GM19328 (cell line): ENCODE measurements at regions not wholly inside any gene's neighbourhood (a gene's known extent, or its start where the extent isn't known, plus 50 kb on each side); places are given as distances from the start of the nearest gene placed in this dataset.
"Not testable (repeated sequence)": the region's sequence is repeated elsewhere in the genome, so short reads cannot be mapped to it uniquely, and the experiment has no call there.

ENCODE experiments used
- ATAC-seq: cut with Tn5 transposase; IDR thresholded peaks from one replicate; pipeline ENCODE4 v1.9.1; 2021; ENCODE audit warnings: mild to moderate bottlenecking, moderate library complexity; ENCODE audit not compliant: unreplicated experiment

GRCh38 chr4:149048451-149049143, 606.4 kb upstream of the NR3C2 start:
- ATAC-seq: no peak

DNA sequence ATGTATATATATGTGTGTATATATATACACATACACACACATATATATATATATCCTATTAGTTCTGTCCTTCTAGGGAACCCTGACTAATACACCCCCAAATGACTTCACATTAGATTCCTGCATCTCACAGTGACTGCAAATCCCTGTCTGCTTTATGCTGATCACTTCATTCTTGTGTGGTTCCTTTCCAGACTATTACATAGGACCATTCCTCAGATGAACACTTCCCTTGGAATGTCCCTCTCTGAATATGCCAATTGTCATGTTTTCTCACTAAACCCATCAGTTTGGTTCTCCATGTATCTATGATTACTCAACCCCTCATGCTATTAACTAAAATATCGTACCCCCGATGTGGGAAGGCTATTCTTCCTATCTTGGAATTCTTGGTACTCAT, 605.2 kb upstream of the NR3C2 start:
- ATAC-seq: no peak

DNA sequence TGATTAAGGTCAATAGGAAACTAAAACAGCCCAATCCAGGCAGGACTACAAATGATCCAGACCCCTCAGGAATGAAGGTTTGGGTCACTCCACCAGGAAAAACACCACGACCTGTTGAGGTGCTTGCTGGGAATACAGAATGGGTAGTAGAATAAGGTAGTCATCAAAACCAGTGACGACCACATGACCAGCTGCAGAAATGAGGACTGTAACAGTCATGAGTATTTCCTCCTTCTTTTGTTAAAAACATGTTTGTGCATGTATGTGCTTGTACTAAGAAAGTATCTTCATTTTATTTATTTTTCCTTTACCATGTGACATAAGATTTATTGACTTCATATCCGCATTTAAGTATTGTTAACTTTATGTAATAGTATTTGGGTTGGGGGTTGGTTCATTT, 603.5 kb upstream of the NR3C2 start:
- ATAC-seq: no peak

DNA sequence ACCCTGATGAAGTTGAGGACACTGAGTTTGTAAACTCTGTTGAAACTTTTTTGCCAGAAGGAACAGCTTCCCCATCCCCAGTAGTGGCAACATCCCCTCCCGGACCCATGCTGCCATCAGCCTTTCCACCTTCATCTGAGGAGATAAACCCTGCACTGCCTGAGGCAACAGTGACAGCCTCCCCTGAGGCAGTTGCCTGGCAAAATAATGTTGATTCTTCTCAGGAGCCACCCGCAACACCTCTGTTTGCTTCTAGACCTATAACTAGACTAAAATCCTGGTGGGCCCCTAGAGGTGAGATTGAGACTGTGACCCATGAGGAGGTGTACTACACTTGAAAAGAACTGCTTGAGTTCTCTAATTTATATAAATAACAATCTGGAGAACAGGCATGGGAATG, 597.6 kb upstream of the NR3C2 start:
- not testable (repeated sequence) for ATAC-seq

DNA sequence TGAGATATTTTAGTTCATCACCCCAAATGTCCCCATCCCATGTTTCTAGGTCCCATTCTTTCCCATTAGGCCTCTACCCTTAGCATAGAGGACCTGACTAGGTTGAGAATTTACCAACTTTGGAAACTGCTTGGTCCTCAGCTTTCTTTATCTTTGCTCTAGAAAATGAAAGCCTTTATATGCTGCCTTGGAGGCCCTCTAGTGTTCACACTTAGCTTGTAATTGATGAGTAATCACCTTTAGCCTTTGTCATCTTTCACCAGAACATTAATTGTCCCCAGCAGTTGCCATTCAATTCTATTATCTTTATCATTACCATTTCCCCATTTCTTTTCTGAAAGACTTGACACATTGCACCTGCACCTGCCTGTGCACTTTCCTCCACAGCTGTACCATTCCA, 589.2 kb upstream of the NR3C2 start:
- no peak for ATAC-seq

GRCh38 chr4:149029056-149029651, 586.9 kb upstream of the NR3C2 start:
- no peak for ATAC-seq

DNA sequence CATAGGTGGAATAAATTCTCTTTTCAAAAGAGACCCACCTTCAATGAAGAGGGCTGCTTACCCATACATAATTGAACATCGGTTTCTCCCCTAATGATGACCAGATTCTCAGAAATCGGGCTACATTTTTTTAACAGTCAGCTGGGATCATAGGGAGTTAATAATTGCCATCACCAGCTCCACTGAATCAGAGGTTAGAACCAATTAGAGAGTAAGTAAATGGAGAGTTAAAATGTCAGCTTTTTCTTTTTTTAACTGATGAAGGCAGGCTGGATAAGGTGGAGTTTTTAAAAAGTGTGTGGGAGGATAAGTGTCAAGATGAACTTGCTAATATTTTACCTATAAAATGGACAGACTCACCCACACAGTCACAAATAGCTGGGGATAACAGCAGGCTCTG, 584.5 kb upstream of the NR3C2 start:
- no peak for ATAC-seq

DNA sequence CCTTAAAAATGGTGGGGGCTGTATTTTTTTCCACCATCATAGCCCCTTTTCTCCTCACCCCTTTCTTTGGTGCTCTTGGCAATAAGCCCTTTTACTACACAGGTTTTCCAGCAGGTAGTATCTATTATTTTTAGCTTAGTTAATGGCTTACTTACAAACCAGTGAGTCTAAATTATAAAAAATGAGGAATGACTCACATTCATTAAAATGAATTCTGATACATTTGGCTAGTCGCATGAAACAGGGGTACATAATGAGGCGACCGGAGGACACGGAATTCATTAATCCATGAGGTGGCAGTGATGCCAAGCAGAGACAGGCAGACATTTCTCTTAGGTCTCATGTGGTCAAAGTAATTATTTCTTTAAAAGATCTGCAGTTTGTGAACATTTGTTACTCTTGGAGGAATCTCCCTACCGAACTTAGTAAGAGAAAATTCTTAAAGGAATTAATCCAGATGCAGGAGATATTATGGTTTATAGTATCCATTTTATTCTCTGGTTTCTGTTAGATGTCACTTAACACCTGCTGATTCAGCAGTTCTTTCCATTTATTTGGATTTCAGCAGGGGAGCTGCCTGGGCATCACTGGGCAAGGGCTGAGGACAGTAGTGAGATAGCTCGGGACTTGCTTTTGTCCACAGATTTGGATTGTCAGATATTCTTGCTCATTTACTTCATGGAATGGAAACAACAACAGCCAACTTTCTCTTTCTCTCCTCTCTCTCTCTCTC, 575.0 kb upstream of the NR3C2 start:
- no peak for ATAC-seq

GRCh38 chr4:149009223-149009622, 567.0 kb upstream of the NR3C2 start:
- ATAC-seq: no peak

- no peak for ATAC-seq
Observed at GRCh38 chr4:149008415-149009025, 566.3 kb upstream of the NR3C2 start.

DNA sequence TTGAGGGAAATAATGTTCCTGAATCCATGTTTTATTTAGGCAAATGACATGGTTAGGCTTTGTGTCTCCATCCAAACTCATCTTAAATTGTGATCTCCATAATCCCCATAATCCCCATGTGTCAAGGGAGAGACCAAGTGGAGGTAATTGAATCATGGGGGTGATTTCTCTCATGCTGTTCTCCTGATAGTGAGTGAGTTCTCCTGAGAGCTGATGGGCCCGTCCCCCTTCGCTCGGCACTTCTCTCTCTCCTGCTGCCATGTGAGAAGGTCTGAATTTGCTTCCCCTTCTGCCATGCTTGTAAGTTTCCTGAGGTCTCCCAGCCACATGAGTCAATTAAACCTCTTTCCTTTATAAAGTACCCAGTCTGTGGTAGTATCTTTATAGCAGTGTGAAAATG, 563.0 kb upstream of the NR3C2 start:
- ATAC-seq: no peak

GRCh38 chr4:148999924-149000323, 557.7 kb upstream of the NR3C2 start:
- ATAC-seq: no peak

DNA sequence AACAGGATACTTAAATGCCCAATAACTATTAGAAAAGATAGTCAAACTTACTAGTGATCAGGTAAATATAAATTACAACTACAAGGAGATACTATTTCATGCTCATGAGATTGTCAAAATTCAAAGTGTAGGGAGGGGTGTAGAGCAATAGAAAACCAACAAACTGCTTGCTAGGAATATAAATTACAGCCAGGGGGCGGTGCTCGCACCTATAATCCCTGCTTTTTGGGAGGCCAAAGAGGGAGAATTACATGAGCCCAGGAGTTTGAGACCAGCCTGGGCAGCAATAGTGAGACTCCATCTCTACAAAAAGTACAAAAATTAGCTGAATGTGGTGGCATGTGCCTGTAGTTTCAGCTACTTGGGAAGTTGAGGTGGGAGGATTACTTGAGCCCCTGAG, 556.5 kb upstream of the NR3C2 start:
- ATAC-seq: no peak

- no peak for ATAC-seq
Observed at GRCh38 chr4:148986951-148987350, 544.7 kb upstream of the NR3C2 start.

GRCh38 chr4:148984951-148985350, 542.7 kb upstream of the NR3C2 start:
- no peak for ATAC-seq

GRCh38 chr4:148982200-148982599, 540.0 kb upstream of the NR3C2 start:
- ATAC-seq: no peak

- ATAC-seq: no peak
Observed at GRCh38 chr4:148980782-148981480, 538.7 kb upstream of the NR3C2 start.

GRCh38 chr4:148978301-148978700, 536.1 kb upstream of the NR3C2 start:
- ATAC-seq: no peak

GRCh38 chr4:148975464-148975863, 533.2 kb upstream of the NR3C2 start:
- no peak for ATAC-seq

DNA sequence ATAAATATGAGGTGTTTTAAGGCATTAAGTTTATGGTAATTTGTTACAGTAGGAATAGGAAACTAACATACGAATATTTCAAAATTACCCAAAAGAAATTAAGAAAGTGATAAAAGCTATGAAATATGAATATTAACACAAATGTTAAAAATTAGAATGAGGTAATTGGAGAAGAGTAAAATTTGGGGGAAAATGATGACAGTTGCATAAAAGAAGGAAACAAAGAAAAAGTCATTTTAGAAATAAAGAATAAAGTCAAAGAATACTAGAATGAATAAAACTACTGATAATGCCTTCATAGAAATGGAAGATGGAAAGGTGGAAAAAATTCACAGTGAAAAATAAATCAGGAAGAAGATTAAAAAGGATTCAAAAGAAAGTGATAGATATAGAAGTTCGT, 522.9 kb upstream of the NR3C2 start:
- no peak for ATAC-seq

GRCh38 chr4:148964456-148964855, 522.2 kb upstream of the NR3C2 start:
- ATAC-seq: no peak
